Lung (tissue), 11 donors: ENCODE measurements at regions not wholly inside any gene's neighbourhood (a gene's known extent, or its start where the extent isn't known, plus 50 kb on each side); places are given as distances from the start of the nearest gene placed in this dataset.

Experiments used
- ATAC-seq: fragments of 200-7000 bp; cut with Tn5 transposase; one replicate; pipeline ENCODE4 v1.9.1; 2020; ENCODE audit warnings: moderate number of reproducible peaks; ENCODE audit not compliant: insufficient read depth, low FRiP score
- DNase-seq, 3 donors: peaks; one replicate each; pipeline ENCODE4 v3.0.0-alpha.2; 2013 to 2017
- H3K27ac ChIP-seq, 2 donors: one replicate each; pipeline ENCODE4 v1.5.1; 2013; ENCODE audit warnings: mild to moderate bottlenecking in 2 of 2, moderate library complexity in 2 of 2, control low read depth in 1 of 2, inconsistent platforms in 1 of 2, low read depth in 1 of 2, low read length in 1 of 2
- H3K27me3 ChIP-seq, 3 donors: one replicate each; pipeline ENCODE4 v1.5.1; 2013; ENCODE audit warnings: low read length in 2 of 3; ENCODE audit not compliant: control insufficient read depth in 3 of 3, insufficient read depth in 3 of 3
- H3K36me3 ChIP-seq, 4 donors: one replicate each; pipeline ENCODE4 v1.5.1; 2013; ENCODE audit warnings: low read length in 4 of 4, mild to moderate bottlenecking in 1 of 4, moderate library complexity in 1 of 4; ENCODE audit not compliant: control insufficient read depth in 4 of 4, insufficient read depth in 4 of 4
- H3K4me1 ChIP-seq, 5 donors: one replicate each; pipeline ENCODE4 v1.5.1; 2013; ENCODE audit warnings: low read length in 5 of 5, mild to moderate bottlenecking in 2 of 5, moderate library complexity in 1 of 5; ENCODE audit not compliant: control insufficient read depth in 5 of 5, insufficient read depth in 5 of 5
- H3K4me3 ChIP-seq: one replicate; pipeline ENCODE4 v1.5.1; 2013; ENCODE audit warnings: mild to moderate bottlenecking, control low read depth, moderate library complexity
- H3K9ac ChIP-seq, 2 donors: one replicate each; pipeline ENCODE4 v1.5.1; 2013; ENCODE audit warnings: low read length in 2 of 2, control low read depth in 1 of 2; ENCODE audit not compliant: insufficient read depth in 1 of 2
- H3K9me3 ChIP-seq, 4 donors: one replicate each; pipeline ENCODE4 v1.5.1; 2013; ENCODE audit warnings: low read length in 3 of 4, mild to moderate bottlenecking in 1 of 4, moderate library complexity in 1 of 4; ENCODE audit not compliant: control insufficient read depth in 4 of 4, insufficient read depth in 3 of 4
- CTCF ChIP-seq: IDR thresholded peaks from 2 replicates; pipeline ENCODE4 v1.5.1; 2012; ENCODE audit warnings: mild to moderate bottlenecking; ENCODE audit errors: control extremely low read depth, extremely low read depth
- WGBS, 2 donors: extraction: QIAGEN DNeasy Blood & Tissue Kit; methylation state at CpG; one replicate each; pipeline ENCODE4 v1.1.7; 2013; 5-methylcytosine and 5-hydroxymethylcytosine counted together
- donor health status: control.
- donor health status: control.
- donor health status: Bipolar disorder and iron deficiency.
- donor health status: healthy.
- donor health status: DM: yes; HTN: yes; CAD: no.

GRCh38 chr3:86168512-86168911, 822.4 kb downstream of the VGLL3 start:
- H3K27ac ChIP-seq, result no peak overlapping the region
- no peak overlapping the region for H3K4me3 ChIP-seq
- H3K9ac ChIP-seq, result no peak overlapping the region
- no peaks in the 10 kb centered on the region for H3K4me1 ChIP-seq
- H3K9me3 ChIP-seq, result no peaks in the 10 kb centered on the region
- H3K27me3 ChIP-seq, result no peaks in the 10 kb centered on the region
- WGBS, 2 donors, result 90 to 91% methylated on average over 1 of the region's 1 CpG
- no peak for TF ChIP-seq CTCF
- DNase-seq (no peak), ATAC-seq (no peak)
- no peaks in the 10 kb centered on the region for H3K36me3 ChIP-seq

GRCh38 chr3:86162521-86162920, 828.4 kb downstream of the VGLL3 start:
- Histone ChIP-seq H3K36me3 (no peaks in the 10 kb centered on the region), H3K4me3 (no peak overlapping the region), H3K27me3 (no peaks in the 10 kb centered on the region), H3K9me3 (no peaks in the 10 kb centered on the region), H3K9ac (no peak overlapping the region), H3K4me1 (no peaks in the 10 kb centered on the region), H3K27ac (no peak overlapping the region)
- WGBS, 2 donors, result 88 to 92% methylated on average over 1 of the region's 1 CpG
- DNase-seq (no peak), ATAC-seq (no peak)
- TF ChIP-seq CTCF, result no peak

- 81 to 86% methylated on average over 7 of the region's 7 CpGs for WGBS, 2 donors
- no peak for TF ChIP-seq CTCF
These were observed 829.5 kb downstream of the VGLL3 start for GRCh38 chr3:86161493-86161892.

DNA sequence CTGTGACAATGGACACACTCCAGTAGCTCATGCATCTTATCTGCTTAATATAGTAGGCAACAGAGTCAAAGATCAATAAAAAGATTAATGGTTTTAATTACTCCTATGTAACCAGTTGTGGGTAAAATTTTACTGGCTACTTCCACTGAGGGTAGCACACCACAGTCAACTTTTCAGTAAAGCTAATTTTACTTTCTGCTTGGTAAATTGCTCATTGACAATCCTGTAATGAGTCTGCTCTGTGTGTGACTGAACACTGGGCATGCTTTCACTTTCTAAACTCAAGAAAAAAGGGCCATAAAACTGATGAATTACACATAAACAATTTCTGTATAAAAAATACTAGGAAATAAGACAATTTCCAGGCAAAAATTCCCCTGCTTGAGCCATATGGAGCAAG, 838.3 kb downstream of the VGLL3 start:
- Histone ChIP-seq H3K4me3 (no peak overlapping the region), H3K27ac (no peak overlapping the region), H3K27me3 (no peaks in the 10 kb centered on the region), H3K9ac (no peak overlapping the region), H3K36me3 (no peaks in the 10 kb centered on the region), H3K4me1 (no peaks in the 10 kb centered on the region), H3K9me3 (peaks cover 0 to 2% (median 0%) of the 10 kb centered on the region in 4 donors)
- ATAC-seq (no peak), DNase-seq (no peak)
- TF ChIP-seq CTCF, result no peak

More at GRCh38 chr3:86161493-86161892, 829.5 kb downstream of the VGLL3 start:
- Histone ChIP-seq H3K27ac (no peak overlapping the region), H3K36me3 (no peaks in the 10 kb centered on the region), H3K9me3 (no peaks in the 10 kb centered on the region), H3K27me3 (no peaks in the 10 kb centered on the region), H3K4me3 (no peak overlapping the region), H3K9ac (no peak overlapping the region), H3K4me1 (no peaks in the 10 kb centered on the region)
- DNase-seq, result no peak
- ATAC-seq, result no peak
